ENCODE measurements at regions not wholly inside any gene's neighbourhood (a gene's known extent, or its start where the extent isn't known, plus 50 kb on each side); places are given as distances from the start of the nearest gene placed in this dataset.
"Not testable (repeated sequence)": the region's sequence is repeated elsewhere in the genome, so short reads cannot be mapped to it uniquely, and the experiment has no call there.

DNA sequence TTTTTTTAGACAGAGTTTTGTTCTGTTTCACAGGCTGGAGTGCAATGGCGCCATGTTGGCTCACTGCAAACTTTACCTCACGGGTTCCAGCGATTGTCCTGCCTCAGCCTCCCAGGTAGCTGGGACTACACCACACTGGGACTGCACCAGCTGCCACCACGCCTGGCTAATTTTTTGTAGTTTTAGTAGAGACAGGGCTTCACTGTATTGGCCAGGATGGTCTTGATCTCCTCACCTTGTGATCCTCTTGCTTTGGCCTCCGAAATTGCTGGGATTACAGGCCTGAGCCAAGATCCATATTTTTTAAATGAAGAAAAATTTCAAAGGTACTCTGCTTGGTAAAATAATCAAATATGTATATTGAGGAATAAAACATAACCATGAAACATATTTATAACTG is 195.8 kb upstream of the TPTE start:
- intact Hi-C loops (cut with DNase I); DNase-seq (ENCODE audit: low spot score): not testable (repeated sequence)

DNA sequence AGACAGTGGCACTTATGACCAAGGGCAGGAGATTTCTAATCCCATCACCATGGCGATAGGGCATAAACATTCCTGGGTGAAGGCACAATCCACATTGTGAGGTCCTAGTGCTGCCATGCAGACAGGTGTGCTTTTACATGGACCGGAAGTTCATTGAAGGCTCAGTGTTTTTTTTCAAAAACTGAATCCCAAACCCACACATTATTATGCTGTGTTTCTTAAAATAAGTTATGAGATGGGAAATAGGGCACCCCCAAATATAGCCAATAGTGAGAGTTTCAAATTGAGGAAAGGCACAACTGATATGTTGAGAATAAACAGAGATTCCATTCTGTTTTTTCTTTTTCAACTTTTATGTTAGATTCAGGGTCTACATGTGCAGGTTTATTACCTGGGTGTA is 195.2 kb upstream of the TPTE start:
- intact Hi-C loops (cut with DNase I); DNase-seq (ENCODE audit: low spot score): not testable (repeated sequence)

DNA sequence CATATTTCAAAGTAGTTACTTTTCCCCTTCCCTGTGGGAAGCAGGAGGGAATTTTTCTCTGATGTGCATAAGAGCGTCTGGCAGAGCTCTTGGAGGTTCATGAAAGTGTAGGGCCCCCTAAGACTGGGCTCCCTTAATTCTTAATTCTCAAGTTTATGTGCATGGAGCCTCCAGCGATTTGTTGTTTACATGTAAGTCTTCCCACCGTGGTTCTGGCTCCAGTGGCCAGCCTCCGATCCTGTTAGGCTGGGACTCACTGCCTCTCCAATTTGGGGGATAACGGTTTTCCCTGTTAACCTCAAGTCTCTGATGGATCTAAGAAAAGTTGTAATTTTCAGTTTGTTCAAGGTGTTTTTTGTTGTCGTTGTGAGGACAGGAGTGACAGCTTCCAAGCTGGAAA is 192.7 kb upstream of the TPTE start:
- DNase-seq (ENCODE audit: low spot score); intact Hi-C loops (cut with DNase I): not testable (repeated sequence)

DNA sequence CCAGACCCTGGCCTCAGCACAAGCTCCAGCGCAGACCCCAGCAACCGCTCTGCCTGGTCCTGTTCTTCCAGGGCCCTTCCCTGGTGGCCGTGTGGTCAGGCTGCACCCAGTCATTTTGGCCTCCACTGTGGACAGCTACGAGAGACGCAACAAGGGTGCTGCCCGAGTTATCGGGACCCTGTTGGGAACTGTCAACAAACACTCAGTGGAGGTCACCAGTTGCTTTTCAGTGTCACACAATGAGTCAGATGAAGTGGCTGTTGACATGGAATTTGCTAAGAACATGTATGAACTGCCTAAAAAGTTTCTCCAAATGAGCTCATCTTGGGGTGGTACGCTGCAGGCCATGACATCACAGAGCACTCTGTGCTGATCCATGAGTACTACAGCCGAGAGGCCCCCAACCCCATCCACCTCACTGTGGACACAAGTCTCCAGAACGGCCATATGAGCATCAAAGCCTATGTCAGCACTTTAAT is 190.7 kb upstream of the TPTE start:
- DNase-seq (ENCODE audit: low spot score), result peak; percentile 82
- intact Hi-C loops (cut with DNase I), result not testable (repeated sequence)

DNA sequence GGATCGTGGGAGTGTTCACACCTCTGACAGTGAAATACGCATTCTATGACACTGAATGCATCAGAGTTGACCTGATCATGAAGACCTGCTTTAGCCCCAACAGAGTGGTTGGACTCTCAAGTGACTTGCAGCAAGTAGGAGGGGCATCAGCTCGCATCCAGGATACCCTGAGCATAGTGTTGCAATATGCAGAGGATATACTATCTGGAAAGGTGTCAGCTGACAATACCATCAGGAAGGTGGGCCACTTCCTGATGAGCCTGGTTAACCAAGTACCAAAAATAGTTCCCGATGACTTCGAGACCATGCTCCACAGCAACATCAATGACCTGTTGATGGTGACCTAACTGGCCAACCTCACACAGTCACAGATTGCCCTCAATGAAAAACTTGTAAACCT is 190.2 kb upstream of the TPTE start:
- DNase-seq (ENCODE audit: low spot score); intact Hi-C loops (cut with DNase I): not testable (repeated sequence)

DNA sequence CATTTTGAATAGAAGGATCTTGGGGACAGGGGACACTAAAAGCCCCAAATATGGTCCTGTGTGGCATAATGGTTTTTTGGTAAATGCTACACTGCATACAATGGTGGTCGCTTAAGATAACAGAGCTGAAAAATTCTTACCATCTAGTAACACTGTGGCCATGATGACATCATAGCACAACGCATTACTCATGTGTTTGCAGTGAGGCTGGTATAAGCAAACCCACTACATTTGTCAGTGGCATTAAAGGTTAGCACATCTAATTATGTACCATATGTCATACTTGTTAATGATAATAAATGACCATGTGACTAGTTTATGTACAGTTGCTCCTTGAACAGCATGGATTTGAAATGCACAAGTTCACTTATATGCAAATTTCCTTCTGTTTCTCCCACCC is 188.4 kb upstream of the TPTE start:
- intact Hi-C loops (cut with DNase I); DNase-seq (ENCODE audit: low spot score): not testable (repeated sequence)

DNA sequence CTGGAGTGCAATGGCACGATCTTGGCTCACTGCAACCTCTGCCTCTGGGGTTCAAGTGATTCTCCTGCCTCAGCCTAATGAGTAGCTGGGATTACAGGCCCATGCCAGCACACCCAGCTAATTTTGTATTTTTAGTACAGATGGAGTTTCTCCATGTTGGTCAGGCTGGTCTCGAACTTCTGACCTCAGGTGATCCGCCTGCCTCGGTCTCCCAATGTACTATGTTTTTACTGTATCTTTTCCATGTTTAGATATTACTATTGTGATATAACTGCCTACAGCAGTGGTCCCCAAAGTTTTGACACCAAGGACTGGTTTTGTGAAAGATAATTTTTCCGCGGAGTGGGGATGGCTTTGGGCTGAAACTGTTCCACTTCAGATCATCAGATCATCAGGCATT is 187.0 kb upstream of the TPTE start:
- intact Hi-C loops (cut with DNase I); DNase-seq (ENCODE audit: low spot score): not testable (repeated sequence)

DNA sequence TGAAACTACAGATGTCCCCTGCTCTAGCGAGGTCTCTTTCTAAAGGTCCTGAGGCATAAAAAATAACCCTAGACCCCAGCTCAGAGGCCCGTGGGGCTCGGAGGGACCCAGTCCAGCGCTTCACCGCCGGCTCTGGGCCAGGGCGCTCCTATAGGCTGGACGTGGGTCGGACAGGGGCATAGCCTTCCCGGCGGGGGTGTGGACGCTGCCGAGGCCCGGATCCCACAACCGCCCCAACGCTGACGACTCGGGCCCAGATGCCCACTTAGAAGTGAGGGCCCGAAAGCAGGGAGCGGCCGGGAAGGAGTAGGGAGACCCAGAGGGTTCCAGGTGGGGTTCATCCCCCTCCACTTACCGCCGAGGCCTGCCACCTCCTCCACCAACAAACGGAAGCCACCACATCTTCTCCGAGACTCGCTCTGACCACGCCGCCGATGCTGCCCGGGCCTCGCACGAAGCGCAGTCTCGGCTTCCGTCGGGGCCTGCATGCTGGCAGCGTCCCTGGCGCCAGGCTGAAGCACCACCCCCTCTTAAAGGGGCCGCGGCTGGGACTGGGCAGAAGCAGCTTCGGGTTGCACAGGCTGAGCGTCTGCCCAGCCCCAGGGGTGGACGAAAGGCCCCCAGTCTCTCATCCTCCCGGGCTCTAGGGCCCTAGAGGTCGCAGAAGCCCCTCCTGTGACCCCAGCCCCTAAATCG is 179.0 kb upstream of the TPTE start:
- DNase-seq (ENCODE audit: low spot score); intact Hi-C loops (cut with DNase I): not testable (repeated sequence)

DNA sequence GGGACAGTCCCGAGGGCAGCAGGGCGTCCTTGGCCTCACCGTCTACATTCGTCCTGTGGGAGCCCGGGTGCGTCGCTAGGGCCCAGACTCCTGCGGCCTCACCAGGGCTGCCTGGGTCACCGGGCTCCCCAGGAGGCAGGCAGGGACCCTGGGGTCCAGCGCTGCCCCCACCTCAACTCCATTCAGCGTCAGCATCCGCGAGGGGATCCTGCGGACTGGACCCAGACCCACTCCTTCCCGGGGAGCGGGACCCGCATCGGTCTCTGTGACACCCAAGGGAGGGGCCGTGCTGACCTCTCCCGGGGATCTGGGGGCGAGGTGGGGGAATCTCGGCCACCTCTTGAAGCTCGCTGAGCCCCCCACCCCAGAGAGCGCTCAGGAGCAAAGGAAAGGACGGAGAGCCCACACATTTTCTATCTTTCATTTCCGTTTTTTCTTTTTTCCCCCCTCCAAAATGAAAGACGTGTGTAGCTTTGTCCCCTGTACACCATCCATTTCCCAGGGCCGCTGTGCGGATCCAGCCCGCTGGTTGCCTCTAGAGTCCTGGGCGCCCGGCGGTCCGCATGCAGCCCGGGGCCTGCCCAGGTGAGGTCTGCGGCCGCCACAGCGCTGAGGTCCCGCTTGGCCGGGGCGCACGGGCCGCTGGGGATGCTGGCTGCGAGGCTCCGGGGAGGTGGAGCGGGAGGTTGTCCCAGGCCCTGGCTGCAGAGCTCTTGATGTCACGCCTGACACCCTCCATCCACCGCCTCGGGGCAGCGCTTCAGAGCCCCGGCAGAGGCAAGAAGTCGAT is 178.0 kb upstream of the TPTE start:
- intact Hi-C loops (cut with DNase I), result not testable (repeated sequence)

DNA sequence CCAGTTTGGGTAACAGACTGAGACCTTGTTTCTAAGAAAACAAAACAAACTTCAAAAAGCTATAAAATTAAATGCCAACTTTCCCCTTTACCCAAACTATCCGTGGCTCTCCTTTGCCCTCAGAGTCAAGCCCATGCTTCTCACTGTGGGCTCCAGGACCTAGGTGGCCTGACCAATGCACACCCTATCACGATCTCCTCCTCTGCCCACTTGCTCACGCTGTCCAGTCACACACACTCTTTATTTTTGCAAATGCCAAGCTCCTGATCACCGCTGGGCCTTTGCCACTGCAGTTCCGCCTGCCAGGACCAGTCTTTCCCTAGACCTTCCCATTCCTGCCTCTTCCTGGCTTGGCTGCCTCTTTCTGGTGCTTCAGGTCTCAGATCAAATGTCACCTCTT is 177.1 kb upstream of the TPTE start:
- DNase-seq (ENCODE audit: low spot score); intact Hi-C loops (cut with DNase I): not testable (repeated sequence)

More for the DNA sequence above, 178.0 kb upstream of the TPTE start:
- DNase-seq (ENCODE audit: low spot score), result peak; percentile 85

DNA sequence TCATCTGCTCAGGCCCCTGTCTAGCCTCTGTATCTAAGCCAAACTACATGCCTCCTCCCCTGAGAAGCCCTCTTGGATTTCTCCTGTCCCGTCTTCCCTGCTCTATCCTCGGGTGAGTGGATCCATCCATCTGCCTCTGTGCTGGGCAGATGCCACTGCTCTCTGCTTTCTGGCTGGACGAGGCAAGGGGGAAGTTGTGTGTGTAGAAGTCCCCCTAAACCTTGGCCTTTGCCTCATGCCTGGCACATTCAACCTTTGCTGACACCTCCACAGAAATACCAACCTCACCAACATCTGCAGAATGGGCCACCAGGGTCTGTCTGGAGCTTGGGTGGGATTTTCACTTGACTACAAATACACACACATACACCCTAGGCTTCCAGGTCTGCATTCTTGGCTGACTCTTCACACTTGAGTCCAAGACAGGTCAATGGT is 176.2 kb upstream of the TPTE start:
- peak; percentile 82 for DNase-seq (ENCODE audit: low spot score)
- intact Hi-C loops (cut with DNase I), result not testable (repeated sequence)

DNA sequence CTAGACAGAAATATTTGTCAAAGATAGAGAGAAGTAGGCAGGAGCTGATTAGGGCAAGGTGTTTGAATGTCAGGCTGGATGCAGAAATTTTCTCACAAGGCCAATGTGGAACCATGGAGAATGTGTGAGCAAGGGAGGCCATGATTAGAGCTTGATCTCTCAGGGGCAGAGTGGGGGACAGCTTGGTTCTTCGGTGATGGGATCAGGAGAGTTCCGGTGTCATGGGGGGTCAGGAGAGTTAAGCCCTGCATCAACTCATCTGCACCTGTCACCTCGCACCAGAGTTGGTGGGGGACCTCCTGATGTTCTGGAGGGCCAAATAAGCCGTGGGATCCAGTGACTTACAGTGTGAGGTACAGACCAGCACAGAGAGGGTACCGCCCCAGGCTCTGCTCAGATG is 175.1 kb upstream of the TPTE start:
- DNase-seq (ENCODE audit: low spot score); intact Hi-C loops (cut with DNase I): not testable (repeated sequence)

DNA sequence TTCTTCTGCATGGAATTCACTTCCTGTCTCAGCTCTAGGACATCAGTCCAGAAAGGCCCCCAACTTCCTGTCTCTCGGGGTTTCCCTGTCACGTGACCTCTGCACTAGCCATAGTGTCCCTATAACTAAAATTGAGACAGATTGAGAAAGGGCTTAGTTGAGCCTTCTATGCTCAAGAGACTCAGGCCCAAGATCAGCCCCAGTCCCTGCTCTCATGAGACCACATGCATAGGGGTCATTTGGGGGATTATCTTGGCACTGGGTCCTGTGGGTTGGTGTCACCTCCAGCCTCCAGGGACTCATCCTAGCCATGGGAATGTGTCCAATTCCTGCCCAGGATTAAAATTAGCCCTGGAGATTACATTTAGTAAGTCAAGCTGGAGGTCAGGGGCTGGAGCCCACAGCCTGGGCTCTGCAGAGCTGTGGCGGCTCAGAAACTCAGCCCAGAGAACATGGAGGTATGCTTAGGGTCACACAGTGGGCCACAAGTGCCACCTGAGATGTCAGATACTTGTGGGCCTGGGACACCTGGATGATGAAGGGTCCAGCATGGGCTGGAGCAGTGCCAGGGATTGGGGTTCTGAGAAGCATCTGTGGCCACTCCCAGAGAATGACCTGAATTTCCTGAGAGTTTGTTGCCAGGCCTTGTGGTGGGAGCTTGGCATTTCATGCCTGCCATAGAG is 174.3 kb upstream of the TPTE start:
- DNase-seq (ENCODE audit: low spot score); intact Hi-C loops (cut with DNase I): not testable (repeated sequence)

DNA sequence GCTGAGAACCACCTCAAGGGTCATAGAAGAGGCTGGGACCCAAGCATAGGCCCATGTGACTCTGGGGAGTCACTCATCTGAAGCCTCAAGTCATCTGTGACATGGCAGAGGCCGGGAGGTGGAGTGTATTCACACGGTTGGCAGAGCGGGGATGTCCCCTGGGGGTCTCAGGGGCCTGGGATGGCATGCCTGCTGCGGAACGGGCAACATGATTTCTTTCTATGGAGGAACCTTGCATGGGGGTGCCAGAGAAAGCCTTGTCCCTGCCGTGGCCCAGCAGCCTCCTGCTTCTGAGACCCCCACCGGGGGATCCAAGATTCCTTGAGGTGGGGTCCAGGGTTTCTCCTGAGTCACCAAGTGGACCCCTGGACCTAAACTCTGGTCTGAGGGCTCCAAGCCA is 173.7 kb upstream of the TPTE start:
- DNase-seq (ENCODE audit: low spot score); intact Hi-C loops (cut with DNase I): not testable (repeated sequence)

DNA sequence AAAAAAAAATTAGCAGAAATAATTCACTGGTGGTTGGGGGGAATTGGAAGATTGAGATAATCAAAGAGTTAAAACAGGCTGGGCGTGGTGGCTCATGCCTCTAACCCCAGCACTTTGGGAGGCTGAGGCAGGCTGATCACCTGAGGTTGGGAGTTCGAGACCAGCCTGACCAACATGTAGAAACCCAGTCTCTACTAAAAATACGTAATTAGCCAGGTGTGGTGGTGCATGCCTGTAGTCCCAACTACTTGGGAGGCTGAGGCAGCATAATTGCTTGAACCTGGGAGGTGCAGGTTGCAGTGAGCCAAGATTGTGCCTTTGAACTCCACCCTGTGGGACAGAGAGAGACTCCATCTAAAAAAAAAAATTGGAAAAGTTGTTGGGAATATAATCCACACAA is 173.2 kb upstream of the TPTE start:
- intact Hi-C loops (cut with DNase I); DNase-seq (ENCODE audit: low spot score): not testable (repeated sequence)

DNA sequence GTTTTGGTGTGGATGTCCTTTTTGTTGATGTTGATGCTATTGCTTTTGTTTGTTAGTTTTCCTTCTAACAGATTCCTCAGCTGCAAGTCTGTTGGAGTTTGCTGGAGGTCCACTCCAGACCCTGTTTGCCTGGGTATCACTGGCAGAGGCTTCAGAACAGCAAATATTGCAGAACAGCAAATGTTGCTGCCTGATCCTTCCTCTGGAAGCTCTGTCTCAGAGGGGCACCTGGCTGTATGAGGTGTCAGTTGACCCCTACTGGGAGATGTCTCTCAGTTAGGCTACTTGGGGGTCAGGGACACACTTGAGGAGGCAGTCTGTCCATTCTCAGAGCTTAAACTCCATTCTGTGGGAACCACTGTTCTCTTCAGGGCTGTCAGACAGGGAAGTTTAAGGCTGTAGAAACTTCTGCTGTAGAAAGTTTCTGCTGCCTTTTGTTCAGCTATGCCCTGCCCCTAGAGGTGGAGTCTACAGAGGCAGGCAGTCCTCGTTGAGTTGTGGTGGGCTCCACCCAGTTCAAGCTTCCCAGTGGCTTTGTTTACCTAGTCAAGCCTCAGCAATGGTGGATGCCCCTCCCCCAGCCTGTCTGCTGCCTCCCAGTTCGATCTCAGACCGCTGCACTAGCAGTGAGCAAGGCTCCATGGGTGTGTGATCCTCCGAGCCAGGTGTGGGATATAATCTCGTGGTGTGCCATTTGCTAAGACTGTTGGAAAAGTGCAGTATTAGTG is 166.4 kb upstream of the TPTE start:
- peak; percentile 73 for DNase-seq (ENCODE audit: low spot score)
- intact Hi-C loops (cut with DNase I), result not testable (repeated sequence)

DNA sequence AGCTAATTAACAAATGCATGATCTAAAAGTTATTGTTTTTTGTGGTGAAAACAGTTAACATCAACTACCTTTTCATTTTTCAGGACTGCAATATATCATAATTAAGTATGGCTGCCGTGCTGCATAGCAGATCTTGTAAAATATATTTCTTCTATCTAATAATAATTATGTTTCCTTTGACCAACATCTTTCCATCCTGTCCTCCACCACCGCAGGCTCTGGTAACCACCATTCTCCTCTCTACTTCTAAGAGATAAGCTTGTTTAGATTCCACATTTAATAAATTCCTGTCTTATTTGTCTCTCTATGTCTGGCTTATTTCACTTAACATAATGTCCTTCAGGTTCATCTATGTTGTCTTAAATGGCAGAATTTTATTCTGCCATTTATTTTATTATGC is 162.3 kb upstream of the TPTE start:
- intact Hi-C loops (cut with DNase I); DNase-seq (ENCODE audit: low spot score): not testable (repeated sequence)

DNA sequence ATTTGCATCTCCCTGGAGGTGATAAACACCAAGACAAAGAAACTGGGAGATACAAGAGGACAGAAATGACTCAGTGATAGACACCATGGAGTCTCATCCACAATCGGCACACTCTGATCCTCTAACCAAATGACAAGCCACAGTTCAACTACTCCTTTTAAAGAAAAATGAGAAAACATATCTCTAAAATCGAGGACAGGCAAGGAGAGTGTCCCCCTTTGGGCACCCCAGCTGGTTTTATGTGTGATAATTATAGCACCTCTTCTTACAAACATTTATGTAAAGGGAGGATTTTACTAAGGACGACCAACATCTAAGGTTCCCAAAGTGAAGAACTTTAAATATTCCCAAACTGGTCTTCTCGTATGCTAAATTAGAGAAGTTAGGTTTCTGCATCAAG is 161.5 kb upstream of the TPTE start:
- intact Hi-C loops (cut with DNase I); DNase-seq (ENCODE audit: low spot score): not testable (repeated sequence)

DNA sequence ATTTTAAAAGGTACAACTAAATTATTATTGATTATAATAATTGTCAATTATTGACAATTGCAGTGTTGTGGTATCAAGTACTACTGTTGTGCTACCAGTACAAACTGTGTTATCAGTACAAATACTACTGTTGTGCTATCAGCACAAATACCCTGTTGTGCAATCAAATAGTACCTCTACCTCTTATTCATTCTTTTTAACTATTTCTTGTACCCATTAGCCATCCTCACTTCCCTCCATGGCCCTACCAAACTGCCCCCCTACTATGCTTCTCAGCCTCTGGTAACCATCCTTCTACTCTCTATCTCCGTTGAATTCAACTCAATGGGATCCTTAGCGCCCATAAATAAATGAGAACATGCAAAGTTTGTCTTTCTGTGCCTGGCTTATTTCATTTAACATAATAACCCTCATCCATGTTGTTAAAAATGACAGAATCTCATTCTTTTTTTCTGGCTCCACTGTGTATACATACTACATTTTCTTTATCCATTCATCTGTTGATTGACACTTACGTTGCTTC is 160.1 kb upstream of the TPTE start:
- intact Hi-C loops (cut with DNase I), result not testable (repeated sequence)

More for the DNA sequence above, 160.1 kb upstream of the TPTE start:
- DNase-seq (ENCODE audit: low spot score), result not testable (repeated sequence)

Measured in cardiac septum (tissue), 1 donor.